NCI-H524 treated with DMSO at 0.1 percent for 48 hours (cell line): ENCODE measurements at regions not wholly inside any gene's neighbourhood (a gene's known extent, or its start where the extent isn't known, plus 50 kb on each side); places are given as distances from the start of the nearest gene placed in this dataset.

Source experiments
- DNase-seq: peaks from one replicate; lab custom pipeline; 2025; lab: John Stamatoyannopoulos, UW

DNA sequence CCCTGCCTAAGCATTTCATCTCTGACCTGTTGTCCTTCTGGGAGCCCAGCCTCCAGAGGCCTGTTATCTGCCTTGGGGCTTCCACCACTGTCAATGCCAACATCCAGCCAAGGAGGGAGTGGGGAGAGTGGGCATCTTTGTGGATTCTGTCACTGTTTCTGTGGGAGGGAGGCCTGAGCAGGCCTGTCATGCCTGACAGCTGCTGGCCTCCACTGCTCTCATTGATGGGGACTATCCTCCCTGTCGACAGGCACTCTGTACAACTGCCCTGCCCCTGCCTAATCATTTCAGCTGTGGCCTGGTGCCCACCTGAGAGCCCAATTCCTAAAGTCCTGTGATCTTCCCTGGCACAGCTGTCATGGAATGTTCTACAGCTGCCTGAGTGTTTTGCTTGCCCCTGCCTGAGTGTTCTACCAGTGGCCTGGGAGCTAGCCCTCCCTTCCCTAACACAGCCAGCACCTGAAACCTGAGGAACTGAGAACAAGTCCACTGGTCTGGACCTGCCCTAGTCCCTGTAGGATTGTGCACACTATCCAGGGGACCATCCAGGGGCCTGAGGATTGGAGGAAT, 145.3 kb downstream of the FAM83B start:
- no peak for DNase-seq

DNA sequence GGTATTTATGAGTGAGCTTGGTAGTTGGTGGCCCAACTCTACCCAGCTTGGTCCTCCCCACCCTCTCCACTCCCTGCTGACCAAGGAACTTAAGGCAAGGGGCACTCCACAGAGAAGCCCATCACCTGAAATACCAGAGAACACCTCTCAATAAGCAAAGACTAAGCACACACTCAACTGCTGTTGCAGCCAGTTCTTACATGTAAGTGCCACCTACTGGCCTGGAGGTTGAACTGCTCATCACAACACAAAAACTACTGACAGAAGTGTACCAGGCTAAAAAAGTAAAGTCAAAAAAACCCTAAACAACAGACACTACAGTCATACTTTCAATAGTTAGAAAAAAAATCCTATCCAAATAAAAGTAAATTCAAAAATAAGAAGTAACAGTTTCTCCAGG, 146.2 kb downstream of the FAM83B start:
- no peak for DNase-seq

DNA sequence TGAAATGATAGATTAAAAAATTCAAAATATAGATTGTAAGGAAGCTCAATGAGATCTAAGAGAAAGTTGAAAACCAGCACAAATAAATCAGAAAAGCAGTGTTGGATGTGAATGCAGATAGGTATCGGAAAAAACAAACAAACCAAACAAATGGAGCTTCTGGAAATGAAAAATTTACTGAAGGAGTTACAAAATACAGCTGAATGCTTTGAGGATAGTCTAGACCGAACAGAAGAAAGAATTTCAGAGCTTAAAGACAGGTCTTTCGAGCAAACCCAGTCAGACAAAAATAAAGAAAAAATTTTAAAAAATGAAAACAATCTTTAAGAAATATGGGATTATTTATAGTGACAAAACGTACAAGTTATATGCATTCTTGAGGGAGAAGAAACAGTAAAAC, 146.7 kb downstream of the FAM83B start:
- no peak for DNase-seq

DNA sequence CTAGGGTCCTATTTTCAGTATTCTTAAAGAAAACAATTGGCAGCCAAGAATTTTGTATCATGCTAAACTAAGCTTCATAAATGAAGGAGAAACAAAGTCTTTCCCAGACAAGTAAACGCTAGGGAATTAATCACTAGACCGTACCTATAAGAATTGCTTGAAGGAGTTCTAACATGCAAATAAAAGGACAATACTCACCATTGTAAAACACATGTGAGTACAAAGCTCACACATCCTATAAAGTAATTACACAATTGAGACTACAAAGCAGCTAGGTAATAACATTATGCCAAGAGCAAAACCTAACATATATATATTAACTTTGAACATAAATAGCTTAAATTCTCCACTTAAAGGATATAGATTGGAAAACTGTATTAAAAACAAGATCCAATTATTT, 147.4 kb downstream of the FAM83B start:
- no peak for DNase-seq

DNA sequence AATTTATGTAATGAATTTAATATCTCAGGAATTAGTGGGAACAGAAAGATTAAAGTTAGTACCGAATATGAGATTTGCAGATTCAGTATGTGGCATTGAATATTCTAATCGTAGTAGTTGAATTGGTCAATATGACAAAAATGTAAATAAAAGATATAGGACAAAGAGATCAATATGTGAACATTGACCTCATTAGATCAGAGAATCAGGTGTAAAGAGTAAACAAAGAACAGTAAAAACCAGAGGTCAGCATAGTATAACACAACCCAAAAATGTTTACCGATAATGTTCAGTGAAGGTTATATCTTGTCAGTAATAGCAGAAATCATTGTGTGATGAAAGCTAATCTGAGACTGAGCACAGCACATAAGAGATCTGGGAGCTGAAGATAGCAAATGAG, 152.0 kb downstream of the FAM83B start:
- no peak for DNase-seq

DNA sequence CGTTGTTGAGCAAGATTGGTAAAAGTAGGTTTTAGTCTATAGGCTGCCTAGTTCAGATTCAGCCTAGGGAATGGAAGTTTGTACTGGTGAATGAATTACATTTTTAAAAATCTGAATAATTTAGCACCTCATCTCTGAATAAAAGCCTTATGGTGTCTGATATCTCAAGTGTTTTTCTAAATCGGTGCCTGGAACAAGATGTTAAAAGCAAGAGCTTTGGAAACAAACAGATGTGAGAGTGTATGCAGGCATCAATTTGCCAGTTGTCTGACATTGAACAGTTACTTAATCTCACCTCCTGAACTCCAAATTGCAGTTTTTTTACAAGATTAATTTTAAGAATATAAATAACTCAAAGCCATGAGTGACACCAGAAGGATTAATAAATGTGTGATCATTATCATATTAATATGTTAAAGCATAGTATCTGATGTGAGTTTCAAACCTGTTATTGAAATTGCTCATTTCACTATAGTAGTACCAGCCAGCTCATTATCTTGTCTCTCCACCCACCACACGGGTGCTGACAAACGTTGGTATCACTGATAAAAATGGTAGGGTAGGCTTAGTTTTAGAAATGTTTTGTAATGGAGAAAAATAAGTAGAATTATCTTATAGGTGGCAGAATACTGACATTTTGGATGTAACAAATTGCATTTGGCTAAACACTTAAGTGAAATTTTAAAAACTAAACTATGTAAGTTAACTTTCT, 157.3 kb downstream of the FAM83B start:
- peak; percentile 70 for DNase-seq

DNA sequence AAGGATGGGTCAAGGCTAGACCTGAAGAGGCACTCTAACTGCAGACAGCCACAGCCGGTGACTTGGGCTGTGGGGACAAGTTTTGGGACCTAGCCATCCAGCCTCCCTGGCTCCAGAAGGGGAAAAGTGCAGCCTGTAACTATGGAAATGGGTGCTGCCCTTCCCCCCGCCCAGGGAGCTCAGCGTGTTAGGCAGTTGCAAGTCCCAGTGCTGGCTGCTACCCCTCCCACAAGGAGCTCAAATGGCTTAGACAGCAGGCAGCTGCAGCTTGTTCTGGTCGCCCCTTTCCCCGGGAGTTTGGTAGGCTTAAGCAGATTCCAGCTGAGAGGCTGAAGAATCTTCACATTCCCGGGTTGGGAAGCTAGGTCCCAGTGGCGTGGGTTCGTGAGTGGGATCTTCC, 162.6 kb downstream of the FAM83B start:
- no peak for DNase-seq

DNA sequence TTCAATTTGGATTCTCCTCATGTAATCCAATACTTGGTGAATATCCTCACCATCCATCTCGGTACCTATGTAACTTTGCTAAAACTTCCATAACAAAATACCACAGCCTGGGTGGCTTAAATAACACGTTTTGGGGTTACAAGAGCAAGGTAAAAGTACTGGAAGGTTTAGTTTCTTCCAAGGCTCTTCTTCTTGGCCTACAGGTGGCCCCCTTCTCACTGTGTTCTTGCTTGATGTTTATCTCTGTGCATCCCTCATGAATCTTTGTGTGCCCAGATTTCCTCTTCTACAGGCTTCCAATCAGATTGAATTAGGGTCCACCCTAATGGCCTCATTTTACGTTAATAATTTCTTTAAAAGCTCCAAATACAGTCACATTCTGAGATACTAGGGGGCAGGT, 163.3 kb upstream of the HCRTR2 start:
- DNase-seq, result no peak

DNA sequence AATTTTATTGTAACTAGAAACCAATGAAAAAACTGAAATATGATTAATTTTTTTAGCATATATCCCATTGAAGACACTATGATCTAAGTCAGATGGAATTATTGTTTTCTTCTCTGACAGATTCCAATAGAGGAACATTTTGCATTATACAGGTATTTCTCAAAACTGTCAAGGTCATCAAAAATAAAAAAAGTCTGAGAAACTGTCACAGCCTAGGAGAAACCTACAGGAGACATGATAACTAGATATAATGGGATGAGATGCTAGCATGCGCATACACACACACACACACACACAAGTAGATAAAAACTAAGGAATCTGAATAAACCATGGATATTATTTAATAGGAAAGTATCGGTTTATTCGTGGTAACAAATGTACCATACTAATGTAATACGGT, 161.9 kb upstream of the HCRTR2 start:
- no peak for DNase-seq

DNA sequence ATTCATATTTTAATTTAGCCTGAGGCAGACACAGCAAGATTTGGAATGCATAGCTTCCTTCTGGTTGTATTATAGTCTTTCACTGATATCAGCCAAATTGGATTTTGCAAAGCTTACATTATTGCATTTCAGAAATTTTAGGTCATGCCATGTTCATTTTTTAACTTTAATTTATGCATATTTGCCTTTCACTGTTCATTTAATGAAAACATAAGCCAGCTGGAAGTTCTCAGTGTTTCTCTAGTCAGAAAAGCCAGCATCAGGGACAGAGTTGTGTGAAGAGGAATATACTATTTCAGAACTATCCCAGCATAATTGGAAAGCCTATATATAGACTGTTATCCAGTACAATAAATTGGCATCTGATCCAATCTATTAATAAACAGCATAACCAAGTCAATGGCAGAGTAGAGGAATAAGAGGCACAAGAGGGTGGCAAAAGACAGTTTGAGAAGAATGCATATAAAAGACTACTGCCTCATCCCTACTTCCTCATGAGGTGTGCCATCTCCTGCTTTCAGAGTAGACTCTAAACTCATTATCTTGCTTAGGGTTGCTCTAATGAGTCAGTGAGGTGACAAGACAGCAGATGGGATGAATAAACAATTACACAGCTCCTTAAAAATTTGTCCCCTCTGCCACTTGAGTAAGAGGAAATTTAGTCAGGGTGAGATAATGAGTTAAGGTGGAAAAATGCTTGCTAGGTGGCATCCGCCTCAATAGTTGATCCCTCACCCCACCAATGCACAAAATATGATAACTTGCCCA, 159.8 kb upstream of the HCRTR2 start:
- DNase-seq, result no peak

DNA sequence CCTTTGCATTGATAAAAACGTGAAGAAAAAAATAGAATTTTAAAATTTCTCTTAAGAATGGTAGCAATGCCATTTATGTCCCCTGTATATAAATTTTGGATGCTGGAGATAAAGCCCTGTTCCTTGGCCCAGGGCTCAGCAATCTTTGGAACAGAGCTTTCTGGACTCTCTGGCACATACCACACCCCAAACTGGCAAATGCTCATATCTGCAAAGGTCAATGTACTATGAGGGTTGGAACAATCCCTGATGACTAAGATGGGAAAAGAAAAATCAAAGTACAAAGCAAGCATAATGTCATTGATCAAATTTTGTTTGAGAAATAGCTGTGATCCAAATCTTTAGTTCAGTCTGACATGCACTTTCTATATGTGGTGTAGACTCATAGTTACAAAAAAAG, 158.1 kb upstream of the HCRTR2 start:
- no peak for DNase-seq

DNA sequence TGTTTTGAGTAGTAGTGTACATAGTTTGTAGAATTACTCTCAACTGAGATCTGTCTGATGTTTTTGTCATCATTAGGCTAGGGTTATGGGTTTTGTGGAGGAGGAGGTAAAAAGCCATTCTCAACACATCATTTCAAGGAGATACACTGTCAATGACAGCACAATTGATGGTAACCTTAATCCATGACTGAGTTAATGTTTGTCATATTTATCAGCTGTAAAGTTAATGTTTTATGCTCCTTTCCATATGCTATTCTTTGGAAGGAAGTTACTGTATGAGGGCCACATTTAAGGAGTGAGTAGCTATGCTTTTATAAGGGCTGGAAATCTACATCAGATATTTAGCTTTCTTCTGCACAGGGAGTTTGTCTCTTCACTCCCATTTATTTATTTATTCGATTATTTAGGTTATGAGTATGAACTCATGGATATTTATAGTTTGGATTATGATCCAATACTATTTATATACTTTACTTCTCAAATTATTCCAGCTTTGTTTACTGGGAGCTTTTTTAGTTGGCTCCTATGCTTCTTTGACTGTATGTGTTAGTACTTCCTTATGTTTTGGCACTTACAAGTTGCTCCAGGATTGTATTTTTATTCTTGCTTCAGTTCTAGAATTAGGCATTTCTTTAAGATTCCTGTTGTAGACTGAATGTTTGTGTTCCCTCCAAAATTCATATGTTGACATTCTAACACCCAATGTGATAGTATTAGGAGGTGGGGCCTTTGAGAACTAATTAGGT, 156.6 kb upstream of the HCRTR2 start:
- DNase-seq, result no peak

DNA sequence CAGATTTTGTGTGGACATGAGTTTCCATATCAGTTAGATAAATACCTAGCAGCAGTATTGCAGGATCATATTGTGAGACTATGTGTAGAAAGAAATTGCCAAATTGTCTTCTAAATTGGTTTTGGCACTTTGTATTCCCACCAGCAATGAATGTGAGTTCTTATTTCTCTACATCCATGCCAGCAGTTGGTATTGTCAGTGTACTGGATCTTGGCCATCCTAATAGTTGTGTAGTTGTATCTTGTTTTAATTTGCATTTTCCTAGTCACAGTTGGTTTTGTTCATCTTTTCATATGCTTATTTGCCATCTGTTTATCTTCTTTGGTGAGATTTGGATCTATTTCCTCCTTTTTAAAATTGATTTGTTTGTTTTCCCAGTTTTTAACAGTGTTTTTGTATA, 154.7 kb upstream of the HCRTR2 start:
- DNase-seq, result no peak

DNA sequence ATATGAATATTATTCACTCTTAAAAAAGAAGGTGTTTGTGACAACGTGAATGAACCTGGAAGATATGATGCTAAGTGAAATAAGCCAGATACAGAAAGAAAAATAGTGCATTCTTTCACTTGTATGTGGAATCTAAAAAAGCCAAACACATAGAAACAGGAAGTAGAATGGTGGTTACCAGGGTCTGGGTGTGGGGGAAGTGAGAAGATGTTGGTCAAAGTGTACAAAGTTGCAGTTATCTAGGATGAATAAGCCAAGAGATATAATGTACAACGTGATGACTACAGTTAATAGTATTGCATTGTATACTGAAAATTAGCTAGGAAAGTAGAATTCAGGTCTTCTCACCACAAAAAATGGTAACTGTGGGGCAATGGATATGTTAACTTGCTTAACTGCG, 151.1 kb upstream of the HCRTR2 start:
- DNase-seq, result no peak

DNA sequence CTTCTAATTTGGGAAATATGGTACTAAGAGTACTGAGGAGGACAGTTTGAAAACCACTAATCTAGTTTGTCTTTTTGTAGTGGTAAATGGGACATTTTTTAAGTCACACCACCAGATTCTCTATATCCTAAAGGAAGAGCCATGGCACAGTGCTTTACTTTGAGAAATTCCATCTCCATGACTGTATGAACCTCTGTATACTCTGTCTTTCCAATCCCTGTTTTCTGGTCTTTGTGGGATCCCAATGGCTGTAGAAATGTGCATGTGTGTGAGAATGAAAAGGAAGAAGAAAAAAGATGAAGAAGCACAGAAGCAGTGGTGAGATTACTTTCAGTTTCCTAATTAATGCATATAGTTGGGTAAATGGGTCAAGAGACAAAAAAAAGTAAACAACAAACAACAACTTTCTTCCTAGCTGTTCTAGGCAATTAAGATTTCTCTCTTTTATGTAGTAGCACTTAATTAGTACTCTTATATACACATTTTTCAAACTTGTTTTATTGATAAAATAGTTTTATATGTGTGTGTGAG, 141.2 kb upstream of the HCRTR2 start:
- no peak for DNase-seq

DNA sequence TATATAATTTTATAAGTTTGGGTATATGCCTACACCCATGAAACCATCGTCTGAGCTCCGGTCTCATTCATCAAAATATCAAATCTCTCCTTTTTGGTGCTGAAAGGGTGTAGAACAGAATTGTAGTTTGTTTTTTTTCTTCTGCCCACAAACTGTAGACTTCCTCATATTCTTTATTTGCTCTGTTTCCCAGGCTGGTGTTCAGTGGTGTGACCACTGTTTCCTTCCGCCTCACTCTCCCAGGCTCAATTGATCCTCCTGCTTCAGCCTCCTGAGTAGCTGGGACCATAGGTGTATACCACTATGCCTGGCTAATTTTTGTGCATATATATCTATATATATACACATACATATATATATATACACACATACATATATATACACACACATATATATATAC, 139.6 kb upstream of the HCRTR2 start:
- DNase-seq, result no peak

DNA sequence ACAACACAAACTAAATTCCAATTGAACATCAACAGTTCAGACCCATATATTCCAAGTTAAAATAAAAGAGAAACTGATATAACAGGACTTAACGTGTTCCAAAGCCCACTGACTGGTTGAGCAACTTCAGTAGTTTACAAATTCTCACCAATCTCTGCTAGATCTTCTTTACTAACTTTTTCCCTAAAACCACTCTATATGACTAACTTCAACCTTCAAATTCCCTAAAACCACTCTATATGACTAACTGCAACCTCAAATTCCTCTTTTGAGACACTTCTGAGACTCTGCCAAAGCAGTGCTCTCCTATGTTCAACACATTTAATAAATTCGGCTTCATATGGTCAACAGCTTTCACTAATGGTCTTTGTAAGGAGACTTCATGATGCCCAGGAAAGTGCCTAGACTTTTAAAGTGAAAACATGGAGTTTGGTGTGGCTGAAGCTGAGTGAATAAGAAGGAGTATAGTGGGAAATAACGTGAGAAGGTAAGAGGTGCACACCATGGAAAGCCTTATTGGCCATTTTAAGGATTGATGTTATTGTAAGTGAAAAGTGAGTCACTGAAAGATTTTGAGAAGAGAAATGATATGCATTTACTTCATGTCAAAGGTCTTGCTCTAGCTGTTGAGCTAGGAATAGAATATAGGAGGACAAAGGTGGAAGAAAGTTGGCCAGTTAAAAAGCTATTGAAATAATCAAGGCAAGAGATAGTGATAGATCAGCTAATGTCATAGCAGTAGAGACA, 134.0 kb upstream of the HCRTR2 start:
- no peak for DNase-seq

DNA sequence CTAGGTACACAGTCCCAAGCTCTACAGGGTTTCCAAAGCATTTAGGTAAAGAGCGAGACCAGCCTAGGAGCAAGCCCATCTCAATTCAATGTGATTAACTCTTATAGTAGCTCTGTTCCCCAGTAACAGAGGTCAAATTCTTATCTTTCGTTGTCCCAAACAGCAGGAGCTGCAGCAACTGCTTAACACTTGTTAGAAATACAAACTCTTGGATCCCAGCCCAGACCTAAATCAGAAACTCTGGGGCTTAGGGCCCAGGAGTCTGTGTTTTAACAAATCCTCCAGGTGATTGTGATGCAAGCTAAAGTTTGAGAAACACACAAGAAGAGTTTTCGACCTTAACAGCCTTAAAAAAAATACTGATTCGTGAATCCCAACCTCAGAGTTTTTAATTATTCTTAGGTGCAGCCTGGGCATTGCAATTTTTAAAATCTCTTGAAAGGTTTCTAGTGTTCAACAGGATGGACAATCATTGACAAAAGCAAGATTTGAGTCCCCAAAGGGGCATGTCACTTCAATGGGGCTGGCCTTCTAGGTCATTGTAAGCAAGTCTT, 127.4 kb upstream of the HCRTR2 start:
- DNase-seq, result no peak

DNA sequence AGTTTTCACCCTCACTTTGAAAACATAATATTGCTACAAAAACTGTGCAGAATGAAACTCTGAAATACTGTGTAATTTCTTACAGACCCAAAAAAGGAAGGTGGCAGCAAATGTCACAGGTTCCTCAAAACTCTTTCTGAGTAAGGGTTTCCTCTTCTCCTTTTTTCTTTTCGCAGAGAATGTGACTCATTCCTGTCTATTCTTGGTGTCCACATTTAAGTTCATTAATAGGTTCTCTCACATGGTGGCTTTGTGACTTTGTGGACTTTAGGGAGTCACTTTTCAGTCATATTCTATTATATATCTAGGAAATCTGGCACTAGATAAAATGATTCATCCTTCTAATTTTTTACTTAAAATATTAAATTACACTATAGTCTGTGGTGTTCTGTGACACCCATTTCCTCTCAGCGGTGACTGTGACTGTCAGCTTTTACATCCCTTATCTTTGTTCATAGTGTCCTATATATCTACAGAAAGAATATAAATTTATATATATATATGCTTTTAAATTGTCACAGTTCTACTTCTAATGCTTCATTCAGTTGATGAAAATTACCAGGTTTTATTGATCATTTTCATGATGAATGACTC, 126.8 kb upstream of the HCRTR2 start:
- DNase-seq, result no peak

DNA sequence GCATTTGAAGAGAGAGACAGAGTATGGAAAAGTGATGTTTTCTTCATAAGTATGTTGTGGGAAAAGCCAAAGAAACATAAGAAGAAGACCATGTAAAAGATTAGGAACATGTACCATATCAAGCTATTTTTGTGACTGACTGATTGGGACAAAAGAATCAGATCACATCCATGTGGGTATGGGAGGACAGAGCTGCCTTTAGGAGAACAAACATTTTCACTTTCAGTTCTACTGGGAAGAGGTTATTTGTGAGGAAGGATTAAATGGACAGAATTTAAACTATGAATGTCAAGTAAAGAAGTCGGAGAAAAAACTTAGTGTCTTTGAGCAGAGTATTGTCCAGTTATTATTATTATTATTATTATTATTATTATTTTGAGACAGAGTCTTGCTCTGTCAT, 124.4 kb upstream of the HCRTR2 start:
- DNase-seq, result no peak

DNA sequence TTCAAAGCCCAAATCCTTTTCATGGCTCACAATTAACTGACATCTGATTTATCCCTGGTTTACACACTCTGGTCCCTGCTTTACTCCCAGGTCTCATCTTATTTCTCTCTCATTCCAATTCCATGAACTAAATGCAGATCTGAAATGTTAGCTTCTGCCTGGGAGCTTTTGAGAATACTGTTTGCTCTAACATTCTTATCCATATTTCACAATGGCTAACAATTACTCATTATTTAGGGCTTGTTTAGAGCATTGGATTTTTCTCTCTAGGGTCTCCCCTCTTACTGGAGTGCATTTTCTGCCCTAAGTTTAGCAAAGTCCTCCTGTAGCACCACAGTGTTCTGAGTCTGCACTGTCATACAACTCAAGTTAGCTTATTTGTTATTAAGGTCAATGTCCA, 121.5 kb upstream of the HCRTR2 start:
- no peak for DNase-seq
